Naive B cell (primary cell): ENCODE measurements at regions not wholly inside any gene's neighbourhood (a gene's known extent, or its start where the extent isn't known, plus 50 kb on each side); places are given as distances from the start of the nearest gene placed in this dataset.

Source experiments
- ATAC-seq, 2 donors: fragments of 150-1000 bp; cut with Tn5 transposase; 2 replicates each; pipeline ENCODE4 v1.10.0; 2021; ENCODE audit warnings: low read depth in 2 of 2, mild to moderate bottlenecking in 2 of 2, moderate library complexity in 2 of 2
- DNase-seq: peaks from one replicate; pipeline ENCODE4 v3.0.0; 2022
- H3K27ac Mint-ChIP-seq, 6 donors: one replicate each; pipeline ENCODE4 v1.8.0; 2020 to 2022; ENCODE audit warnings: mild to moderate bottlenecking in 6 of 6, mixed read lengths in 6 of 6, moderate library complexity in 5 of 6, inconsistent platforms in 2 of 6
- H3K27me3 Mint-ChIP-seq, 3 donors: one replicate each; pipeline ENCODE4 v1.8.0; 2021 to 2022; ENCODE audit warnings: mixed read lengths in 3 of 3, mild to moderate bottlenecking in 1 of 3
- H3K36me3 Mint-ChIP-seq, 2 donors: one replicate each; pipeline ENCODE4 v1.8.0; 2020 to 2022; ENCODE audit warnings: mixed read lengths in 2 of 2, inconsistent platforms in 1 of 2, mild to moderate bottlenecking in 1 of 2
- H3K4me1 Mint-ChIP-seq, 3 donors: one replicate each; pipeline ENCODE4 v1.8.0; 2020 to 2022; ENCODE audit warnings: mixed read lengths in 3 of 3, inconsistent platforms in 1 of 3, mild to moderate bottlenecking in 1 of 3, moderate library complexity in 1 of 3
- H3K4me3 Mint-ChIP-seq, 8 donors: one replicate each; pipeline ENCODE4 v1.8.0; 2020 to 2022; ENCODE audit warnings: mild to moderate bottlenecking in 8 of 8, mixed read lengths in 8 of 8, moderate library complexity in 8 of 8, inconsistent platforms in 2 of 8
- H3K9me3 Mint-ChIP-seq, 7 donors: one replicate each; pipeline ENCODE4 v1.8.0; 2020 to 2022; ENCODE audit warnings: mixed read lengths in 7 of 7, mild to moderate bottlenecking in 5 of 7, inconsistent platforms in 2 of 7, moderate library complexity in 1 of 7

DNA sequence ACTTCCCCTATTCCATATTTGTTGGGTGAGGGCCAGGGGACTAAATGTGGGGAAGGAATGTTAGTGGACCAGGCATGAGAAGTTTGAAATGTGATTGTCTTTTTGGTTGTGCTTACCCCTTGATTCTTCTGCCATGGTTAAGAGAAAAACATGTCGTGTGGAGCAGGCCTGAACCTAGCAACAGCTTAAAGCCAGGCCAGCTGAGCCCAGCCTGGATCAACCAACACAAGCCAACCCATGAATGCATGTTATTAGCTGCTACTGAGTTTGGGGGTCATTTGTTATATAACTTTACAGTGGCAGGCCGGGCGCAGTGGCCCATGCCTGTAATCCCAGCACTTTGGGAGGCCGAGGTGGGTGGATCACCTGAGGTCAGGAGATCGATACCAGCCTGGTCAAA, 52.4 kb upstream of the TRIO start:
- no peak for DNase-seq
- Mint-ChIP-seq H3K4me3 (no peak overlapping the region), H3K27ac (no peak overlapping the region), H3K36me3 (peaks cover 0 to 3% of the 10 kb centered on the region in 2 donors), H3K4me1 (no peaks in the 10 kb centered on the region), H3K9me3 (peaks cover 0 to 11% (median 4%) of the 10 kb centered on the region in 7 donors), H3K27me3 (peaks cover 27 to 52% (median 44%) of the 10 kb centered on the region in 3 donors)
- ATAC-seq, result no peak

DNA sequence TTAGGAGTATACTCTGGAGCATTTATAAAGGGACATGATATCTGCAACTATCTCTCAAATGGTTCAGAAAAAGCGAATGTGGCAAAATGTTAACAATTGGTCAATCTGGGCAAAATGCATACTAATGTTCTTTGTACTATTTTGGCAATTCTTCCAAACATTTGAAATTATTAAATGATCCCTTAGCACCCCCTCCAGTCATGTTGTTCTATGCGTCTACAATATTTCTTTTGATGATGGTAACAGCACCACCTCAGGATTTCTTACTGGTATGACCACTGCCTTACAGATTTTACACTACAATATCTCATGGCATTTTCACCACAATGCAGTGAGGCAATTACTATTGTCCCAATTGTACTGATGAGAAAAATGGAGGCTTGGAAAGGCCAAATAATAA, 52.9 kb upstream of the TRIO start:
- Mint-ChIP-seq H3K36me3 (peaks cover 0 to 3% of the 10 kb centered on the region in 2 donors), H3K4me3 (no peak overlapping the region), H3K27ac (no peak overlapping the region), H3K27me3 (peaks cover 32 to 52% (median 46%) of the 10 kb centered on the region in 3 donors), H3K4me1 (no peaks in the 10 kb centered on the region), H3K9me3 (peaks cover 0 to 11% (median 4%) of the 10 kb centered on the region in 7 donors)
- no peak for ATAC-seq
- DNase-seq, result no peak

DNA sequence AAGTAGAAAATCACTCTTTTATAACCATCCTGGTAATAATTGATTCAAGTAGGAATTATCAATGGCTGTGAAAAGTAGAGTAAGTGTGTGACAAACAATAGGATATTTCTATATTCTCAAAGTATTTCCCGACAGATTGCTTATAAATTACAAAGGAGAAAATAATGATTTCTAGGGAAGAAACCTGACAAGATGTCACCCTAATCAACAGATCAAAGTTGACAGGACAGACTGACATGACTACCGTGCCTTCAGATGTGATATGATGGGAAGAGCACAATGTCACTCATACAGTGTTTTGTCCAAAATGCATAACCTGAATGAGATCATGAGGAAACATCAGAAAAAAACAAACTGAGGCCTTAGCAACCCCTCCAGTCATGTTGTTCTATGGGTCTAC, 53.9 kb upstream of the TRIO start:
- Mint-ChIP-seq H3K36me3 (peaks cover 0 to 3% of the 10 kb centered on the region in 2 donors), H3K4me3 (no peak overlapping the region), H3K9me3 (peaks cover 0 to 11% (median 4%) of the 10 kb centered on the region in 7 donors), H3K27me3 (peaks cover 33 to 54% (median 48%) of the 10 kb centered on the region in 3 donors), H3K4me1 (no peaks in the 10 kb centered on the region), H3K27ac (no peak overlapping the region)
- no peak for ATAC-seq
- no peak for DNase-seq

DNA sequence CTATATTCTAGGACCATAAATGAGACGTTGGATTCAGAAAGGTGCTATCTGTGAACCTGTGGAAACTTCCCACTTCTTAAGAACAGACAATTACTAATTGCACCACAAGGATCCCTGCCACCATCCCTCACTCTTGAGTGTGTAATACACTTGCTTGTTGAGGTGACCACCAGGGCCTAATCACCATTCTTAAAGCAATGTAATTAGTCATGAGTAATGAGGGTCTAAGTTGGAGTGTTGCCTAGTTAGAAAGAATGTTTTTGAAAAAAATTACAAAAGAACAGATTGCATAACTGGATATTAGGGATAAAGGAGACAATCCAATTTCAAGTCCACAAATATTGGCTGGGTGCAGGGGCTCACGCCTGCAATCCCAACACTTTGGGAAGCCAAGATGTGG, 56.9 kb upstream of the TRIO start:
- ATAC-seq (no peak), DNase-seq (no peak)
- no peak overlapping the region for H3K27ac Mint-ChIP-seq
- peaks cover 0 to 11% (median 4%) of the 10 kb centered on the region in 7 donors for H3K9me3 Mint-ChIP-seq
- H3K4me1 Mint-ChIP-seq, result no peaks in the 10 kb centered on the region
- H3K36me3 Mint-ChIP-seq, result peaks cover 0 to 3% of the 10 kb centered on the region in 2 donors
- peaks cover 45 to 54% (median 46%) of the 10 kb centered on the region in 3 donors for H3K27me3 Mint-ChIP-seq
- H3K4me3 Mint-ChIP-seq, result no peak overlapping the region

DNA sequence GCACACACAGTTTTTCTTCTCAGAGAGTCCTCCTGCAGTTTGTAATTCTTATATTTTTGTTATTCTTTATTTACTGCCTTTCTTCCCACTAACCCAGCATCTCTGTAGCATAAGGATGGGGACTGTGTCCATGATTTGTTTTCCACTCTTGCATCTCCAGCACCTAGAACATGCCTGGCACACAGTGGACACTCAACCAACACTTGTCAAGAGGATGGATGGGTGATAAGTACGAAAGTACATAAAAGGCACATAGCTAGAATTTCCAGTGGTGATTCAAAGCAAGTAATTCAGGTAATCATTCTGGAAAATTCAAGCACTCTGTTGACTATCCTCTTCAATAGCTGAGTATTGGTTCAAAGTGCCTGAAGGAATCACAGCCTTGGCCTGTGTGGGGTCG, 60.2 kb upstream of the TRIO start:
- no peak overlapping the region for H3K27ac Mint-ChIP-seq
- no peaks in the 10 kb centered on the region for H3K4me1 Mint-ChIP-seq
- peaks cover 0 to 3% of the 10 kb centered on the region in 2 donors for H3K36me3 Mint-ChIP-seq
- H3K9me3 Mint-ChIP-seq, result peaks cover 0 to 5% (median 0%) of the 10 kb centered on the region in 7 donors
- DNase-seq, result no peak
- peaks cover 37 to 45% (median 44%) of the 10 kb centered on the region in 3 donors for H3K27me3 Mint-ChIP-seq
- no peak for ATAC-seq
- no peak overlapping the region for H3K4me3 Mint-ChIP-seq

DNA sequence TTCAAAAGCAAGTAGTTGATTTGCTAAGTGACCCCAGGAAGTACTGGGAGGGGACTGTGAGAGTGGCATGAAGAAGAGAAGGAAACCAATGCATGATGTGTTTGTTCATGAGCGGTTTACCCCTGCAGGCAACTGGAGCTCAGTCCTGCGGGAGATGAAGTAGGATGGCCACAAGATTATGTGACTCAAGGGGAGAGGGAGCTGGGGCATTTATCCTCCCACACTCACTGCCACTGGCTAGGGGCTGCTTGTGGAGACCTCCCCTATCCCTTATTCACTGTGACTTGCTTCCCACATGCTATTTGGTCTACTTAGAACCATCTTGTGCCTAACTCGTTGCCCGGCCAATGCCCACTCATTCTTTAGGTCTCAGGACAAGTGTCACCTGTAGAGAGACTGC, 60.6 kb upstream of the TRIO start:
- DNase-seq (no peak), ATAC-seq (no peak)
- Mint-ChIP-seq H3K9me3 (peaks cover 0 to 5% (median 0%) of the 10 kb centered on the region in 7 donors), H3K4me1 (no peaks in the 10 kb centered on the region), H3K36me3 (peaks cover 0 to 3% of the 10 kb centered on the region in 2 donors), H3K4me3 (no peak overlapping the region), H3K27ac (no peak overlapping the region), H3K27me3 (peaks cover 40 to 49% (median 45%) of the 10 kb centered on the region in 3 donors)

DNA sequence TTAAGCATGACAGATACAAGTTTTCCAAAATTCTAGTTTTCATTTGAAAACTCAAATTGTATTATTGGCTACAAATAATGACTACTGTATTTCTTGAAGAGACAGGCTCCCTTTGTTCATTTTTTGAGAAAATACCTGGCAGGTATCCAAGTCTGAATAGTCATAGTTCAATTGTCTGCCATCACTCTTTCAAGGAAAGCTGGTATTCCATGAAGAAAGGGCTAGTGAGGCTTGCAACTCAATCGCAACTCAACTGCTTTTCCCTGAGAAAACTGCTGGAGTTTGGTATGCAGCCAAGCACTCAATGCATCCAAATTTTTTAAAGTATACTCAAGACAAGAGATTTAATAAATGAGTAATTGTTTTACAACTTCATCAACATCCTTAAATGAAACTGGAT, 61.4 kb upstream of the TRIO start:
- DNase-seq, result no peak

DNA sequence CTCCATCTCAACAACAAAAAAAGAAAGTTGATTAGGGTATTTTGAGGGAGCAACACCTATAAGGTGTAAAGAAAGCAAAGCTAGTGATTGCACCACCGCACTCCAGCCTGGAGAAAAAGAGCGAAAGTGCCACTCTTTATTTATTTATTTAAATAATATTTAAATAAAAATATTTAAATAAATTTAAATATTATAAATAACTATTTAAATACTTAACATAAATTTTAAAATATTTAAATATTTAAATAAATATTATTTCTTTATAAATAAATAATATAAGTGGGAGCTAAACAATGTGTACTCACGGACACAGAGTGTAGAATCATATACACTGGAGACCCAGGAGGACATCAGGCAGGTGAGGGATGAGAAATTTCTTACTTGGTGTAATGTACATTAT, 64.4 kb upstream of the TRIO start:
- Mint-ChIP-seq H3K27ac (no peak overlapping the region), H3K27me3 (peaks cover 19 to 37% (median 32%) of the 10 kb centered on the region in 3 donors), H3K4me3 (no peak overlapping the region), H3K9me3 (no peaks in the 10 kb centered on the region), H3K36me3 (no peaks in the 10 kb centered on the region), H3K4me1 (no peaks in the 10 kb centered on the region)
- DNase-seq (no peak), ATAC-seq (no peak)

More for the DNA sequence above, 61.4 kb upstream of the TRIO start:
- Mint-ChIP-seq H3K36me3 (peaks cover 0 to under 1% of the 10 kb centered on the region in 2 donors), H3K9me3 (peaks cover 0 to 5% (median 0%) of the 10 kb centered on the region in 7 donors), H3K27ac (no peak overlapping the region), H3K27me3 (peaks cover 35 to 48% (median 40%) of the 10 kb centered on the region in 3 donors), H3K4me1 (no peaks in the 10 kb centered on the region), H3K4me3 (no peak overlapping the region)
- ATAC-seq, result no peak

DNA sequence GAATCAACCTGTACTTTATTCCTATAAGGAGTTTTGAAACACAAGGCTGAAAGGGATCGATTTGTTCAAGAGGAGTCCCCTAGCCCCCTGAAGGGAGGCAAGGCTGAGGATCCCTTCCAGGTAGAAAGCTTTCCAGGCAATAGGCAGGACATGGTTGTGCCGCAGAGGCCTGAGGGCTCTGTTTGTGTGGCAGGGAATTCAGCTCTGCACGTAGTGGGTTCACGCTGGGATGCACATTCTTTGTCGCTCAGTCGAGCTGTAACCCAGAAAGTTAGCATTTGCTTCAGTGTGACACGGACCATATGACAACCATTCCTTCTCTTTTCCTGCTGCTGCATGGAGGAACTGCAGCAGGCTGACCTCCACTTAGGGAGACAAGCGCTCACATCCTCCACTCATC, 65.6 kb upstream of the TRIO start:
- Mint-ChIP-seq H3K4me1 (no peaks in the 10 kb centered on the region), H3K36me3 (peaks cover 0 to under 1% of the 10 kb centered on the region in 2 donors), H3K27me3 (peaks cover 15 to 25% (median 24%) of the 10 kb centered on the region in 3 donors), H3K9me3 (peaks cover 0 to 1% (median 0%) of the 10 kb centered on the region in 7 donors), H3K27ac (no peak overlapping the region), H3K4me3 (no peak overlapping the region)
- ATAC-seq (no peak), DNase-seq (no peak)

DNA sequence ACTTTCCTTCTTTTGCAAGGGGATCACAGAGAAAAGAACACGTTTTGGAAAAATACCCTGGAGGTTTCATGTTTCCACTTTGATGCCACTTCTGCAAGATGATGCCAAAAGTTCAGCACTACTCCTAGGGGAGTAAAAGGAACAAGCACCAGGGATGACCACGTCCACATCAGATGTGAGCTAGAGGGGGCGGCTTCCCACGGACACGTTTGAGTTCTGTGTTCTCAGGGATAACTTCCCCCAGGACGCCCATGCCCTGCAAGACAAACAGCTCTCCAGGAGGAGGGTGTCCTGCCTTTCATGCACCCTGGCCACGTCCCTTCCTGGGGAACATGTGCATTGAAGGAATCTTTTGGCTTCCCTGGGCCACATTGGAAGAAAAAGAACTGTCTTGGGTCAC, 66.6 kb upstream of the TRIO start:
- Mint-ChIP-seq H3K27ac (no peak overlapping the region), H3K4me1 (no peaks in the 10 kb centered on the region), H3K9me3 (peaks cover 0 to 4% (median 0%) of the 10 kb centered on the region in 7 donors), H3K36me3 (peaks cover 0 to 6% of the 10 kb centered on the region in 2 donors), H3K27me3 (peaks cover 12 to 33% (median 22%) of the 10 kb centered on the region in 3 donors), H3K4me3 (no peak overlapping the region)
- ATAC-seq, result no peak
- no peak for DNase-seq

DNA sequence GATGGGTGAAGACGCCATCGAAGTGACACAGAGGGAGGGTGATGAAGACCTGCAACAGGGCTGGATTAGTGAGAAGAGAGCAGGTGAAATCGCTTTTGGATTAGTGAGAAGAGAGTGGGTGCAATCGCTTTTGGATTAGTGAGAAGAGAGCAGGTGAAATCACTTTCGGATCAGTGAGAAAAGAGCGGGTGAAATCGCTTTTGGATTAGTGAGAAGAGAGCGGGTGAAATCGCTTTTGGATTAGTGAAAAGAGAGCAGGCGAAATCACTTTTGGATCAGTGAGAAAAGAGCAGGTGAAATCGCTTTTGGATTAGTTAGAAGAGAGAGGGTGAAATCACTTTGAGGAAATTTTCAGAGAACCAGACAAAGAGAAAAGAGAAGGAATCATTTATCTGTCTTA, 67.2 kb upstream of the TRIO start:
- no peak for DNase-seq
- peaks cover 0 to 6% of the 10 kb centered on the region in 2 donors for H3K36me3 Mint-ChIP-seq
- H3K27ac Mint-ChIP-seq, result no peak overlapping the region
- no peak for ATAC-seq
- H3K9me3 Mint-ChIP-seq, result peaks cover 0 to 4% (median 0%) of the 10 kb centered on the region in 7 donors
- no peak overlapping the region for H3K4me3 Mint-ChIP-seq
- no peaks in the 10 kb centered on the region for H3K4me1 Mint-ChIP-seq
- peaks cover 10 to 39% (median 28%) of the 10 kb centered on the region in 3 donors for H3K27me3 Mint-ChIP-seq

DNA sequence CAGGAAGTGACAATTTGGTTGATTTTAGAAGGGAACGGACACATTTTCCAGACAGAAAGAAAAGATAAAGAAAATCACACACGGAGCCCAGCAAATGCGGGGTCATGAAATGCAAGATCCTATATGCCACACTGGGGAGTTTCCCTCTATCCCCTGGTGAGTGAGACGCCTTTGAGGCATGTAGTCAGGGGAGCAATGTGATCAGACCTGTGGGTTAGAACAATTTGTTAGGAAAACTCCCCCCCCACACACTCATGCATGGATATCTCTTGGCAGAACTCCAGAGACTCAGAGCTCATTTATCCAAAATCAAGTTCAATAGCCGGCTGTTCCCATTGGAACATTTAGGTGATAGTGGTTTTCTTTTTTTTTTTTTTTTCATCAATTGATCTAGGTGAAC, 71.7 kb upstream of the TRIO start:
- ATAC-seq, result no peak
- H3K9me3 Mint-ChIP-seq, result peaks cover 0 to 4% (median 0%) of the 10 kb centered on the region in 7 donors

DNA sequence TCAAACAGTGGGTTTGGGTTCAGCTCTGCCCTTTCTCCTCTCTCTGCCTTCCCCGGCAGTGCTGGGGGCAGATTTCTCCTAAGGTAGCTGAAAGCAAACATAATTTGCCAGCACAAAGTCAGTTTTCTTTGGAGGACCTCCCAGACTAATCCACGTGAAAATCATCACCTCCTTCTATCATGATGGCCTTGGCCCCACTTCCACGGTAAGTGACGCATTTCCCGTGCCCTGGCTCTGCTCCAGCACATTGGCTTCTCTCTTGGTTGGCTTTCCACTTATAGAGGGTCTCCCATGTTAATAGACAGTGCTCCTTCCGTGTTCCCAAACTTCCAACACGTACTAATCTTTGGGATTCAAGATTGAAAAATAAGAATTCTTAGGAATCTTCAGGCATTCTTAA, 74.1 kb upstream of the TRIO start:
- H3K36me3 Mint-ChIP-seq, result peaks cover 0 to 6% of the 10 kb centered on the region in 2 donors

More for the DNA sequence above, 71.7 kb upstream of the TRIO start:
- no peak overlapping the region for H3K27ac Mint-ChIP-seq
- peaks cover 8 to 31% (median 30%) of the 10 kb centered on the region in 3 donors for H3K27me3 Mint-ChIP-seq
- peaks cover 0 to 6% of the 10 kb centered on the region in 2 donors for H3K36me3 Mint-ChIP-seq
- no peaks in the 10 kb centered on the region for H3K4me1 Mint-ChIP-seq
- H3K4me3 Mint-ChIP-seq, result no peak overlapping the region
- no peak for DNase-seq

DNA sequence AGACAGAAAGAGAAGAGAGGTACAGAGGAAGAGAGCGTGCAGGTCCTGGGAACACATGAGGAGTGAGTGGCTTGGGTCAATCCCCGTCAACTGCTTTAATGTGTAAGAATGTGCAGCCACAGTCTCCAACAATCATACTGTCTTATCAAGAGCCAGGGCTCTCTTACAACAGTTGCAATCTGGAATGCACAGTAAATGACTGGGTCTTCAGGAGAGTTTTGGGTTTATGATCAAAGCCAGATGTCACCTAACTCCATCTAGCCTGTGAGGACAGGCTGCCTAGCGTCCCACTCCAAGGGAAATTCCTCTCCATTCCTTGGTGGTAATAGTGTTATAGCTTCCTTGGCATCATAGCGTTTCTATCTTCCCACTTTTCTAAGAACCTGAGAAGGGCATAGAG, 75.0 kb upstream of the TRIO start:
- Mint-ChIP-seq H3K9me3 (peaks cover 0 to 4% (median 0%) of the 10 kb centered on the region in 7 donors), H3K27me3 (peaks cover 8 to 29% (median 16%) of the 10 kb centered on the region in 3 donors), H3K4me1 (no peaks in the 10 kb centered on the region), H3K36me3 (peaks cover 0 to 6% of the 10 kb centered on the region in 2 donors), H3K4me3 (no peak overlapping the region), H3K27ac (no peak overlapping the region)
- ATAC-seq (no peak), DNase-seq (no peak)

More for the DNA sequence above, 74.1 kb upstream of the TRIO start:
- DNase-seq (no peak), ATAC-seq (no peak)
- Mint-ChIP-seq H3K27ac (no peak overlapping the region), H3K4me3 (no peak overlapping the region), H3K27me3 (peaks cover 8 to 29% (median 19%) of the 10 kb centered on the region in 3 donors), H3K4me1 (no peaks in the 10 kb centered on the region), H3K9me3 (peaks cover 0 to 4% (median 0%) of the 10 kb centered on the region in 7 donors)
